ENCODE measurements at regions not wholly inside any gene's neighbourhood (a gene's known extent, or its start where the extent isn't known, plus 50 kb on each side); places are given as distances from the start of the nearest gene placed in this dataset.

- FAIRE-seq (no peak), DNase-seq (ENCODE audit: insufficient read length, low spot score) (no peak)
These were observed 70.9 kb upstream of the GSE1 start for GRCh38 chr16:85541980-85542900.

- FAIRE-seq (no peak), DNase-seq (ENCODE audit: insufficient read length, low spot score) (no peak)
These were observed 69.6 kb upstream of the GSE1 start for GRCh38 chr16:85543536-85543935.

- FAIRE-seq (peak; percentile 46), DNase-seq (ENCODE audit: insufficient read length, low spot score) (no peak)
These were observed 69.1 kb upstream of the GSE1 start for GRCh38 chr16:85544016-85544415.

- FAIRE-seq (no peak), DNase-seq (ENCODE audit: insufficient read length, low spot score) (no peak)
These were observed 68.5 kb upstream of the GSE1 start for GRCh38 chr16:85544668-85545067.

GRCh38 chr16:85545227-85545818 lies 67.8 kb upstream of the GSE1 start:
- no peak for DNase-seq (ENCODE audit: insufficient read length, low spot score)
- no peak for FAIRE-seq

- FAIRE-seq, result no peak
- no peak for DNase-seq (ENCODE audit: insufficient read length, low spot score)
These were observed 66.3 kb upstream of the GSE1 start for GRCh38 chr16:85546585-85547447.

GRCh38 chr16:85548375-85548774 lies 64.7 kb upstream of the GSE1 start:
- DNase-seq (ENCODE audit: insufficient read length, low spot score) (no peak), FAIRE-seq (no peak)

GRCh38 chr16:85549766-85550421 lies 63.2 kb upstream of the GSE1 start:
- FAIRE-seq (no peak), DNase-seq (ENCODE audit: insufficient read length, low spot score) (no peak)

GRCh38 chr16:85550422-85550864 lies 62.7 kb upstream of the GSE1 start:
- no peak for FAIRE-seq
- no peak for DNase-seq (ENCODE audit: insufficient read length, low spot score)

GRCh38 chr16:85550953-85551924 lies 61.9 kb upstream of the GSE1 start:
- no peak for FAIRE-seq
- no peak for DNase-seq (ENCODE audit: insufficient read length, low spot score)

GRCh38 chr16:85552980-85553435 lies 60.1 kb upstream of the GSE1 start:
- FAIRE-seq, result no peak
- DNase-seq (ENCODE audit: insufficient read length, low spot score), result no peak

- DNase-seq (ENCODE audit: insufficient read length, low spot score) (no peak), FAIRE-seq (no peak)
These were observed 59.5 kb upstream of the GSE1 start for GRCh38 chr16:85553436-85554113.

GRCh38 chr16:85554114-85554888 lies 58.8 kb upstream of the GSE1 start:
- DNase-seq (ENCODE audit: insufficient read length, low spot score), result peak; percentile 79

GRCh38 chr16:85554889-85555718 lies 58.0 kb upstream of the GSE1 start:
- FAIRE-seq (no peak), DNase-seq (ENCODE audit: insufficient read length, low spot score) (no peak)

More at GRCh38 chr16:85554114-85554888, 58.8 kb upstream of the GSE1 start:
- FAIRE-seq, result no peak

GRCh38 chr16:85555719-85556455 lies 57.2 kb upstream of the GSE1 start:
- DNase-seq (ENCODE audit: insufficient read length, low spot score) (no peak), FAIRE-seq (no peak)

- FAIRE-seq (no peak), DNase-seq (ENCODE audit: insufficient read length, low spot score) (no peak)
These were observed 56.6 kb upstream of the GSE1 start for GRCh38 chr16:85556456-85557082.

All from HTR-8/SVneo (cell line).